GM06990 (cell line): ENCODE measurements at regions not wholly inside any gene's neighbourhood (a gene's known extent, or its start where the extent isn't known, plus 50 kb on each side); places are given as distances from the start of the nearest gene placed in this dataset.

Experiments
- DNase-seq: peaks from one replicate; pipeline ENCODE4 v3.0.0-alpha.2; 2011; ENCODE audit not compliant: insufficient read length; ENCODE audit errors: extremely low read depth
- H3K27me3 ChIP-seq: replicated peaks from 2 replicates; pipeline ENCODE4 v1.6.0; 2011; ENCODE audit warnings: low read length; ENCODE audit not compliant: control insufficient read depth, insufficient read depth
- H3K36me3 ChIP-seq: 2 replicates; pipeline ENCODE4 v1.5.1; 2011; ENCODE audit warnings: low read length; ENCODE audit not compliant: control insufficient read depth, insufficient read depth
- H3K4me3 ChIP-seq: replicated peaks from 2 replicates; pipeline ENCODE4 v1.5.1; 2011; ENCODE audit warnings: low read depth, mild to moderate bottlenecking, control low read depth, low read length
- TF ChIP-seq, protein P1 (sequence below): IDR thresholded peaks from 2 replicates; pipeline ENCODE4 v1.5.1; 2011; ENCODE audit warnings: low read length, control low read depth, mild to moderate bottlenecking, inconsistent platforms; ENCODE audit not compliant: insufficient read depth, poor library complexity, severe bottlenecking

DNA sequence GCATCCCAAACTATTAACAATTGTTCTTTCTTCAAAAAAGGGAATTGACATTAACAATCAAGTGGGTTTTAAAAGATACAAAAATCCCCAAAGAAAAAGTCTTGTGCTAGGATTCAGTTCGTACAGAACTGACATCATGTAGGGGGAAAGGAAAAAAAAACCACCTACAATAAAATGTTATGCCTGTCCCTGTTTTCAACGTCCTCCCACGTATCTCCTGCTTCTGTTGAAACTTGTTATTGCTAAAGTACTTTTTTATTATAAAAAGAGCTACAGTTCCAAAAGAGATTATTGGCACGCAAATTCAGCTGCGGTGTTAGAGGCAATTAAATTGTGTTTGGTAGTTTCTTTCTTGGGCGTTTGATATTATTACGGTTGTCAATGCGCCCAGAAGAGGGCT is 102.8 kb upstream of the PHACTR1 start:
- no peak overlapping the region for H3K4me3 ChIP-seq
- no peaks in the 10 kb centered on the region for H3K27me3 ChIP-seq
- no peak for DNase-seq
- no peaks in the 10 kb centered on the region for H3K36me3 ChIP-seq
- TF ChIP-seq, protein P1, sequence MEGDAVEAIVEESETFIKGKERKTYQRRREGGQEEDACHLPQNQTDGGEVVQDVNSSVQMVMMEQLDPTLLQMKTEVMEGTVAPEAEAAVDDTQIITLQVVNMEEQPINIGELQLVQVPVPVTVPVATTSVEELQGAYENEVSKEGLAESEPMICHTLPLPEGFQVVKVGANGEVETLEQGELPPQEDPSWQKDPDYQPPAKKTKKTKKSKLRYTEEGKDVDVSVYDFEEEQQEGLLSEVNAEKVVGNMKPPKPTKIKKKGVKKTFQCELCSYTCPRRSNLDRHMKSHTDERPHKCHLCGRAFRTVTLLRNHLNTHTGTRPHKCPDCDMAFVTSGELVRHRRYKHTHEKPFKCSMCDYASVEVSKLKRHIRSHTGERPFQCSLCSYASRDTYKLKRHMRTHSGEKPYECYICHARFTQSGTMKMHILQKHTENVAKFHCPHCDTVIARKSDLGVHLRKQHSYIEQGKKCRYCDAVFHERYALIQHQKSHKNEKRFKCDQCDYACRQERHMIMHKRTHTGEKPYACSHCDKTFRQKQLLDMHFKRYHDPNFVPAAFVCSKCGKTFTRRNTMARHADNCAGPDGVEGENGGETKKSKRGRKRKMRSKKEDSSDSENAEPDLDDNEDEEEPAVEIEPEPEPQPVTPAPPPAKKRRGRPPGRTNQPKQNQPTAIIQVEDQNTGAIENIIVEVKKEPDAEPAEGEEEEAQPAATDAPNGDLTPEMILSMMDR: no peak

DNA sequence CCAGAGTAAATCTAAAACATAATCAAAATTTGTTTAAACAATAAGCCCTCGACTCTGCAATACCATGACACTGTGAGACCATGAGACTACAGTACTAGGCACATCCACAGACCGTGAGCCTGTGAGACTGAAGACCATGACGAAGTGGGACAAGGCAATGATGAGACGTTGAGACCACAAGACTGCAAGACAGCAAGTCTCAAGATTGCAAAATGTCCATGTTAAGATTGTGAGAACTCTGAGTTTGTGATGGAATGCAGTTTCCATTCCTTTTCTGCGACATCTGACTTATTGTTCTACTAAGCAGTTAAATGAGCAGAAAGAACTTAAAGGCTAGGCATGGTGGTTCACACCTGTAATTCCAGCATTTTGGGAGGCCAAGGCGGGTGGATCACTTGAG is 102.1 kb upstream of the PHACTR1 start:
- TF ChIP-seq, protein P1: no peak
- no peaks in the 10 kb centered on the region for H3K27me3 ChIP-seq
- no peak for DNase-seq
- no peak overlapping the region for H3K4me3 ChIP-seq
- no peaks in the 10 kb centered on the region for H3K36me3 ChIP-seq

DNA sequence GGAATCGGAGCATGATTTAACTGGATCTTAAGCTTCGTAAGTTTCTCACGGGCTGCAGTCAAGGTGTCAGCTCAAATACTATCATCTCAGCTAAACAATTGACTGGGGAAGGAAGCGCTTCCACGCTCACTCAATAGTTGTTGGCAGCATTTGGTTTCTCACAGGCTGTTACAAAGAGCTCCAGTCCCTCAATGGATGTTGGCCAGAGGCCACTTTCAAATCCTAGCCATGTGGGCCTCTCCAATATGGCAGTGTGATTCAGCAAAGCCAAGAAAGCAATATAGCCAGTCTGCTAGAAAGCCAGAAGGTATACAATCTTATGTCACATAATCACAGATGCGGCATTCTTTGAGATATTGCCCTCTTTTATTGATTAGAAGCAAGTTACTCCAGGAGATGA is 98.3 kb upstream of the PHACTR1 start:
- H3K4me3 ChIP-seq: no peak overlapping the region
- no peak for DNase-seq
- TF ChIP-seq, protein P1: no peak
- no peaks in the 10 kb centered on the region for H3K27me3 ChIP-seq
- no peaks in the 10 kb centered on the region for H3K36me3 ChIP-seq

DNA sequence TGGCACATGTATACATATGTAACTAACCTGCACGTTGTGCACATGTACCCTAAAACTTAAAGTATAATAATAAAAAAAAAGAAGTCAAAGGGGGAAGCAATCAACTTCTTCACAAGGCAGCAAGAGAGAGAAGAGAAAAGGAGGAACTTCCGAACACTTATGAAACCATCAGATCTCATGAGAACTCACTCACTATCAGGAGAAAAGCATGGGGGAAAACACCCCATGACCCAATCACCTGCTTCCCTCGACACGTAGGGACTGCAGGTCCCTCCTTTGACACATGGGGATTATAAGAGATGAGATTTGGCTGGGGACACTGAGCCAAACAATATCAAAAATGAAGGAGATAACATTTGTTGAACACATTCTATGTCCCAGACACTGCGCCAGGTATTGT is 94.8 kb upstream of the PHACTR1 start:
- TF ChIP-seq, protein P1: no peak
- no peak for DNase-seq
- Histone ChIP-seq H3K4me3 (no peak overlapping the region), H3K27me3 (no peaks in the 10 kb centered on the region), H3K36me3 (no peaks in the 10 kb centered on the region)

DNA sequence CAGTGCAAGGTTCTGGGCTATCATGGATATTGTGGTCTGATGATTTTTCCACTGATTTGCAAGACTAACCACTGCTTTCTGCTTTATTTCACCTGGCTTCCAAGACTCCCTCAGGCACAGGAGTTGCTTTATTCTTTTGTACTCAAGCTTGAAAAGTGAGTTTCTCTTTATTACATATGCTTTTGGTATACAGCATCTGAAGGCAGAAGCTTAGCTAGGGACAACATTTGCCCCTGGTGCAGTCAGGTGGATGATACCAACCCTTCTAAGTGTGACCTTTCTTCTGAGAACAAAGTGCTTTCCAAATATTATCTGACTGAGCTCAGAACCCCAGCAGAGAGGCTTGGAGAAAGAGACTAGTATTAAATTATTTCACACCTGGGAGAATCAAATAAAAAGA is 94.0 kb upstream of the PHACTR1 start:
- TF ChIP-seq, protein P1: no peak
- Histone ChIP-seq H3K27me3 (no peaks in the 10 kb centered on the region), H3K36me3 (no peaks in the 10 kb centered on the region), H3K4me3 (no peak overlapping the region)
- DNase-seq: no peak

DNA sequence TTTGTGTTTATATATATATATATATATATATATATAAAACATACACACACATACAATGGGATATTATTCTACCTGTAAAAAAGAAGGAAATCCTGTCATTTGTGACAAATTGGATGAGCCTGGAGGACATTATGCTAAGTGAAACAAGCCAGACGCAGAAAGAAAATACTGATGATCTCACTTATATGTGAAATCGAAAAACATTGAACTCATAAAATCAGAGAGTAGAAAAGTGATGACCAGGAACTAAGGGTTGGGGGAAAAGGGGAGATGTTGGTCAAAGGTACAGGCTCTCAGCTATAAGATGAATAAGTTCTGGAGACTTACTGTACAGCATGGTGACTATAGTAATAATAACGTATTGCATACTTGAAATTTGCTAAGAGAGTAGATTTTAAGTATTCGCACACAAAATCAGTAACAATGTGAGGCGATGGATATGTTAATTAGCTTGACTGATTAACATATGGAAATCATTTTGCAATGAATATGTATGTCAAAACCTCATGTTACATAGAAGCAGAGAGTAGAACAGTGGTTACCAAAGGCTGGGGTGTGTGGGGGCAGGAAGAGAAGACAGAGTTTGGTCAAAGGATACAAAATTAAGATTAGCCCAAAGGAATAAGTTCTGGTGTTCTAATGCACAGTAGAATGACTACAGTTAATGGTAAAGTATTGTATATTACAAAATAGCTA is 92.3 kb upstream of the PHACTR1 start:
- H3K36me3 ChIP-seq: no peaks in the 10 kb centered on the region
- no peak for DNase-seq
- TF ChIP-seq, protein P1: no peak
- no peak overlapping the region for H3K4me3 ChIP-seq
- no peaks in the 10 kb centered on the region for H3K27me3 ChIP-seq
